ENCODE measurements at regions not wholly inside any gene's neighbourhood (a gene's known extent, or its start where the extent isn't known, plus 50 kb on each side); places are given as distances from the start of the nearest gene placed in this dataset.

DNA sequence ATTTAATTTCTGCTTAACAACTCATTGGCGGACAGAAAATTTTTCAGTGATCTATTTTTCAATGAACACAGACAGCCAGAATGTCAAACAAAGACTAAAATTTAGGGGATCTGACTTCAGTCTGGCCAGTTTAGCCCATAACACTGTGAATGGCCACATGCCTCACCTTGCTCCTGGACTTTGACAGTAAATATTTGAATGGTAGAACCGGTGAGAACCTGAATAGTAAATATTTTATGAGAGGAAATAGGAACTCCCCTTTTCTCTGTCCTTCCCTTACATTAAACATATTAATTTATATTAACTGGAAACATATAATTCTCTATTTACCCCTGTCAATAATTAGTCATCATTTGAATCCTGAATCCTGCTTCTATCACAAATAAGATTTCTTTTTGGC lies 942.1 kb downstream of the KCNJ2 start:
- no peak for TF ChIP-seq CTCF (conservative IDR thresholded peaks at IDR 0.05; ENCODE audit: low read depth, low read length)
- no peak for TF ChIP-seq EZH2 (IDR thresholded peaks at IDR 0.05; ENCODE audit: borderline replicate concordance, low read depth, low read length, poor library complexity, severe bottlenecking)
